GM12874 (cell line): ENCODE measurements at regions not wholly inside any gene's neighbourhood (a gene's known extent, or its start where the extent isn't known, plus 50 kb on each side); places are given as distances from the start of the nearest gene placed in this dataset.

Experiments
- CTCF ChIP-seq: IDR thresholded peaks from 2 replicates; pipeline ENCODE4 v1.5.1; 2011; ENCODE audit warnings: low read depth, mild to moderate bottlenecking, control low read depth, low read length, moderate library complexity; ENCODE audit not compliant: insufficient read depth

DNA sequence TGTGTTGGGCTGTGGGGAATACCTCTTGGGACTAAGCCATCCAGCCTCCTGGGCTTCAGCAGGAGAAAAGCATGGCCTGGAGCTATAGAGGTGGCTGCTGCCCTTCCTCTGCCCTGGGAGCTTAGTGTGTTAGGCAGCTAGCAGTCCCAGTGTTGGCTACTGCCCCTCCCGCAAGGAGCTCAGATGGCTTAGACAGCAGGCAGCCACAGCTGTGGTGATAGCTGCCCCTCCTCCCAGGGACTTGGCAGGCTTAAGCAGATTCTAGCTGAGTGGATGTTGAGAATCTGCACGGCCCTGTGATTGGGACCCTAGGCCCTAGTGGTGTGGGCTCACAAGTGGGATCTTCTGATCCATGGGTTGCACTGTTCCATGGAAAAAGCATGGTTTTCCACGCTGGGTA lies 264.5 kb downstream of the TDRD3 start:
- no peak for TF ChIP-seq CTCF

DNA sequence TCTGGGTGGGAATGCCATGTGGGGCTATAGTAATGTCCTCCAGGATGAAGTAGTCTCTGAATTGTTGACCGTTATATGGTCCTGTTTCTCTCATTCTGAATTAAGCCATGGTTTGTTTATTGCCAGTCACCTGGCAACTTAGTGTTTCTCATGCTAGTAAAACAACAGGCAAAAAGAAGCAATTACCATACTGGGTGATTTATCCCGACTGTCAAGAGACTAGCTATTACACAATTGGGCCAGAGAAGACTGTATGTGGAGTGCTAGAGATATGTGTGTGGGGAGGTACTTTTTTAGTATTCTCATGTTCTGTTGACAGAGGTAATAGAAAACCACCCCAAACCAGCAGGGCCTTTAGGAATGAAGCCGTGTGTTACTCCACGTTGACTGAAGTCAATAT lies 258.2 kb downstream of the TDRD3 start:
- no peak for TF ChIP-seq CTCF

GRCh38 chr13:60654415-60654814 lies 257.4 kb downstream of the TDRD3 start:
- peak; percentile 26; the same call in 1 of the 2 replicates for TF ChIP-seq CTCF

- TF ChIP-seq CTCF = no peak
Observed at GRCh38 chr13:60647547-60647946, 250.5 kb downstream of the TDRD3 start.

DNA sequence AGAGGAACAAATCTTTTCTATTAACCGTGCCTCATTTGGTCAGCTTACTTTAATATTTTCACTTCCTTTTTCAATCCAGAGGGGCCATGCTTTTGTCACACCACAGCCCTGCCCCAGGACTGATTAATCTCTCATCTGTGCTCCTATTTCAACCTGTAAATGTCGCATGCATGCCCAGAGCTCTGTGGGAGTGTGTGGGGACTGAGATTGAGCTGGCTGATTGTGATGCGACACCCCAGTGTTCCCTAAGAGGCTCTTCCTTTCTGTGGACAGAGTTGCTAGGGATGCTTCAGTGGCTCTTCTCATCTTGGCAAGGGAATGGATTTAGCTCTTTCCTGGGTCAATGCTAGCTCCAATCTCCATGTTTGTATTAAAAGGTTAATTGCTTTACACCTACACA lies 249.6 kb downstream of the TDRD3 start:
- no peak for TF ChIP-seq CTCF

DNA sequence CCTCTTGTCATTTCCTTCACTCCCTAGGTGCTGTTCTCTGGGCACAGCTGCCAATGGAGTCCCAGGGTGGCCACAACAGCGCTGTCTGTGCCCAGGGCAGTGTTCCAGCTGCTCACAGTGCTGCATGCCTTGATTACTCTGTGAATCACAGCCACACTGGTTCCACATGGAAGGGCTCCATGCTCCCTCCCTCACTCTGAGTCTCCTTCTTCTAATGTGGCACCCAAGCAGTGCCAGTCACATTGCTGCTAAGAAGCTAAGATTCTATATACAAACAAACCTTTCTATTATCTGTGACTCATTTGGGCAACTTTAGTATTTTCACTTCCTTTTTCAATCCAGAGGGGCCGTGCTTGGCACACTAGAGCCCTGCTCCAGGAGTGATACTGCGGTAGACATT lies 248.7 kb downstream of the TDRD3 start:
- TF ChIP-seq CTCF = no peak

GRCh38 chr13:60642552-60642951 lies 245.5 kb downstream of the TDRD3 start:
- TF ChIP-seq CTCF = no peak

GRCh38 chr13:60629158-60629557 lies 232.1 kb downstream of the TDRD3 start:
- TF ChIP-seq CTCF = no peak
